ENCODE measurements at regions not wholly inside any gene's neighbourhood (a gene's known extent, or its start where the extent isn't known, plus 50 kb on each side); places are given as distances from the start of the nearest gene placed in this dataset.

DNA sequence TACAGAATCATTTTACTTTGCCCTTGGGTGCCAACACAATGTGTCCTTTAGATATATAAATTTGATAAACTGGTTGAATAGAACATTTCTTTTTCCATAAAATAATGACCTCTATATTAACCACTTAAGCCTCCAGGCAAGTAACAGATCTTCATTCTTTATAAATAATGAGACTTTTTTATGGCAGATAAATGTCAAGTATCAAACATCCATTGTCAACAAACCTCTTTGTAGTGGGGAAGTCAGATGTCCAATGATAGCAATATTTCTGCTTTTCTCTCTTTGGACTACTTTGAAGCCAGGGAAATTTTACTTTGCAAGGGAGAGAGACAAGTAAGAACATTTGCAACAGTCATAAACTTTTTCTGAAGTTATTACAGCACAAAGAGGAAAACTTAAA, 841.2 kb downstream of the CDH8 start:
- TF ChIP-seq, protein P1, sequence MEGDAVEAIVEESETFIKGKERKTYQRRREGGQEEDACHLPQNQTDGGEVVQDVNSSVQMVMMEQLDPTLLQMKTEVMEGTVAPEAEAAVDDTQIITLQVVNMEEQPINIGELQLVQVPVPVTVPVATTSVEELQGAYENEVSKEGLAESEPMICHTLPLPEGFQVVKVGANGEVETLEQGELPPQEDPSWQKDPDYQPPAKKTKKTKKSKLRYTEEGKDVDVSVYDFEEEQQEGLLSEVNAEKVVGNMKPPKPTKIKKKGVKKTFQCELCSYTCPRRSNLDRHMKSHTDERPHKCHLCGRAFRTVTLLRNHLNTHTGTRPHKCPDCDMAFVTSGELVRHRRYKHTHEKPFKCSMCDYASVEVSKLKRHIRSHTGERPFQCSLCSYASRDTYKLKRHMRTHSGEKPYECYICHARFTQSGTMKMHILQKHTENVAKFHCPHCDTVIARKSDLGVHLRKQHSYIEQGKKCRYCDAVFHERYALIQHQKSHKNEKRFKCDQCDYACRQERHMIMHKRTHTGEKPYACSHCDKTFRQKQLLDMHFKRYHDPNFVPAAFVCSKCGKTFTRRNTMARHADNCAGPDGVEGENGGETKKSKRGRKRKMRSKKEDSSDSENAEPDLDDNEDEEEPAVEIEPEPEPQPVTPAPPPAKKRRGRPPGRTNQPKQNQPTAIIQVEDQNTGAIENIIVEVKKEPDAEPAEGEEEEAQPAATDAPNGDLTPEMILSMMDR (IDR thresholded peaks at IDR 0.05; ENCODE audit: insufficient read depth, low read length, poor library complexity, severe bottlenecking): no peak
- TF ChIP-seq EZH2phosphoT487 (conservative IDR thresholded peaks at IDR 0.05; ENCODE audit: low read length): no peak

All from SU-DHL-6 (cell line).